Neural progenitor cell (in vitro differentiated cells): ENCODE measurements at regions not wholly inside any gene's neighbourhood (a gene's known extent, or its start where the extent isn't known, plus 50 kb on each side); places are given as distances from the start of the nearest gene placed in this dataset.
A peak's percentile ranks its signal among the peaks of the same experiment; 100 is the strongest.

Source experiments
- DNase-seq: peaks from one replicate; pipeline ENCODE4 v3.0.0-alpha.2; 2016; ENCODE audit warnings: low spot score
- H2AFZ ChIP-seq: fragments of 200-600 bp; sonication (generic); replicated peaks from 2 replicates; pipeline ENCODE4 v1.6.1; 2016; ENCODE audit warnings: antibody characterized with exemption
- H3F3A ChIP-seq: fragments of 200-600 bp; sonication (generic); 2 replicates; pipeline ENCODE4 v1.6.1; 2016; ENCODE audit warnings: antibody characterized with exemption, low read depth
- H3K27ac ChIP-seq: fragments of 200-600 bp; sonication (generic); 2 replicates; pipeline ENCODE4 v1.5.1; 2016; ENCODE audit warnings: mild to moderate bottlenecking
- H3K27me3 ChIP-seq: fragments of 200-600 bp; sonication (generic); 2 replicates; pipeline ENCODE4 v1.6.1; 2016; ENCODE audit warnings: mild to moderate bottlenecking, moderate library complexity
- H3K36me3 ChIP-seq: fragments of 200-600 bp; sonication (generic); 2 replicates; pipeline ENCODE4 v1.5.1; 2016
- H3K4me1 ChIP-seq: fragments of 200-600 bp; sonication (generic); 2 replicates; pipeline ENCODE4 v1.6.1; 2016; ENCODE audit warnings: mixed run types
- H3K4me2 ChIP-seq: fragments of 200-600 bp; sonication (generic); 2 replicates; pipeline ENCODE4 v1.6.1; 2016
- H3K4me3 ChIP-seq: fragments of 200-600 bp; sonication (generic); 2 replicates; pipeline ENCODE4 v1.5.1; 2016
- H3K79me2 ChIP-seq: fragments of 200-600 bp; sonication (generic); 2 replicates; pipeline ENCODE4 v1.6.1; 2016; ENCODE audit warnings: low read depth
- H3K9ac ChIP-seq: fragments of 200-600 bp; sonication (generic); 2 replicates; pipeline ENCODE4 v1.6.1; 2016
- H3K9me3 ChIP-seq: fragments of 200-600 bp; sonication (generic); 2 replicates; pipeline ENCODE4 v1.5.1; 2016; ENCODE audit warnings: low read depth
- H4K20me1 ChIP-seq: fragments of 200-600 bp; sonication (generic); 2 replicates; pipeline ENCODE4 v1.6.1; 2016; ENCODE audit warnings: low read depth
- H3K27ac Mint-ChIP-seq: 3 replicates; pipeline ENCODE4 v1.8.0; 2021; ENCODE audit warnings: mixed read lengths
- H3K27me3 Mint-ChIP-seq: 2 replicates; pipeline ENCODE4 v1.8.0; 2022; ENCODE audit warnings: low read depth, mild to moderate bottlenecking, inconsistent platforms, moderate library complexity, mixed read lengths; ENCODE audit not compliant: insufficient read depth
- H3K36me3 Mint-ChIP-seq: 3 replicates; pipeline ENCODE4 v1.8.0; 2021; ENCODE audit warnings: mixed read lengths
- H3K4me1 Mint-ChIP-seq: 3 replicates; pipeline ENCODE4 v1.8.0; 2021; ENCODE audit warnings: mixed read lengths
- H3K4me3 Mint-ChIP-seq: 3 replicates; pipeline ENCODE4 v1.8.0; 2021; ENCODE audit warnings: mild to moderate bottlenecking, moderate library complexity, mixed read lengths
- H3K9me3 Mint-ChIP-seq: 3 replicates; pipeline ENCODE4 v1.8.0; 2020; ENCODE audit warnings: mixed read lengths
- CTCF ChIP-seq: fragments of 200-600 bp; sonication (generic); IDR thresholded peaks from 2 replicates; pipeline ENCODE4 v1.5.1; 2017; ENCODE audit warnings: antibody characterized with exemption, mild to moderate bottlenecking
- EZH2 ChIP-seq: fragments of 200-600 bp; sonication (generic); IDR thresholded peaks from 2 replicates; pipeline ENCODE4 v1.6.1; 2017; ENCODE audit warnings: antibody characterized with exemption, mild to moderate bottlenecking, moderate library complexity
- EZH2phosphoT487 ChIP-seq: fragments of 200-600 bp; sonication (generic); IDR thresholded peaks from 2 replicates; pipeline ENCODE4 v1.6.1; 2017; ENCODE audit warnings: antibody characterized with exemption

- Mint-ChIP-seq H3K27ac (no peak overlapping the region), H3K36me3 (no peaks in the 10 kb centered on the region)
These were observed 220.3 kb upstream of the BCOR start for GRCh38 chrX:40318076-40318475.

GRCh38 chrX:40316502-40316901, 218.7 kb upstream of the BCOR start:
- Histone ChIP-seq H2AFZ (no peak overlapping the region), H3F3A (no peaks in the 10 kb centered on the region)
- no peak for TF ChIP-seq CTCF
- no peak for TF ChIP-seq EZH2
- no peak for TF ChIP-seq EZH2phosphoT487

More at GRCh38 chrX:40318076-40318475, 220.3 kb upstream of the BCOR start:
- Histone ChIP-seq H3K79me2 (no peaks in the 10 kb centered on the region), H3F3A (no peaks in the 10 kb centered on the region), H3K4me3 (no peak overlapping the region), H3K4me2 (no peak overlapping the region), H3K27ac (no peak overlapping the region), H2AFZ (no peak overlapping the region), H3K36me3 (no peaks in the 10 kb centered on the region), H4K20me1 (no peaks in the 10 kb centered on the region), H3K9ac (no peak overlapping the region), H3K27me3 (no peaks in the 10 kb centered on the region), H3K9me3 (peaks cover 5% of the 10 kb centered on the region), H3K4me1 (no peaks in the 10 kb centered on the region)
- Mint-ChIP-seq H3K27me3 (peaks cover 6% of the 10 kb centered on the region), H3K4me3 (no peak overlapping the region), H3K9me3 (peaks cover 37% of the 10 kb centered on the region), H3K4me1 (no peaks in the 10 kb centered on the region)
- TF ChIP-seq CTCF (no peak), EZH2phosphoT487 (no peak), EZH2 (no peak)
- DNase-seq, result no peak

GRCh38 chrX:40314070-40314469, 216.3 kb upstream of the BCOR start:
- no peaks in the 10 kb centered on the region for H4K20me1 ChIP-seq
- H3K27ac ChIP-seq, result no peak overlapping the region
- Mint-ChIP-seq H3K4me3 (no peak overlapping the region), H3K4me1 (no peaks in the 10 kb centered on the region), H3K27ac (no peak overlapping the region), H3K9me3 (peaks cover 18% of the 10 kb centered on the region), H3K36me3 (no peaks in the 10 kb centered on the region), H3K27me3 (peaks cover 10% of the 10 kb centered on the region)
- H3K9me3 ChIP-seq, result no peaks in the 10 kb centered on the region
- peak; percentile 55 for DNase-seq
- no peak overlapping the region for H3K4me2 ChIP-seq
- no peak overlapping the region for H3K4me3 ChIP-seq
- no peak overlapping the region for H3K9ac ChIP-seq
- H3F3A ChIP-seq, result no peaks in the 10 kb centered on the region
- no peak overlapping the region for H2AFZ ChIP-seq
- H3K4me1 ChIP-seq, result no peaks in the 10 kb centered on the region
- TF ChIP-seq CTCF (peak; percentile 48), EZH2phosphoT487 (no peak), EZH2 (no peak)
- no peaks in the 10 kb centered on the region for H3K27me3 ChIP-seq
- H3K79me2 ChIP-seq, result no peaks in the 10 kb centered on the region
- H3K36me3 ChIP-seq, result no peaks in the 10 kb centered on the region

More at GRCh38 chrX:40316502-40316901, 218.7 kb upstream of the BCOR start:
- Histone ChIP-seq H3K9me3 (peaks cover 5% of the 10 kb centered on the region), H3K9ac (no peak overlapping the region), H3K27me3 (no peaks in the 10 kb centered on the region), H4K20me1 (no peaks in the 10 kb centered on the region), H3K4me1 (no peaks in the 10 kb centered on the region), H3K4me3 (no peak overlapping the region), H3K27ac (no peak overlapping the region), H3K36me3 (no peaks in the 10 kb centered on the region), H3K79me2 (no peaks in the 10 kb centered on the region), H3K4me2 (no peak overlapping the region)
- Mint-ChIP-seq H3K4me1 (no peaks in the 10 kb centered on the region), H3K27me3 (peaks cover 6% of the 10 kb centered on the region), H3K36me3 (no peaks in the 10 kb centered on the region), H3K4me3 (no peak overlapping the region), H3K27ac (no peak overlapping the region), H3K9me3 (peaks cover 33% of the 10 kb centered on the region)
- DNase-seq, result no peak
